ENCODE measurements at regions not wholly inside any gene's neighbourhood (a gene's known extent, or its start where the extent isn't known, plus 50 kb on each side); places are given as distances from the start of the nearest gene placed in this dataset.
A peak's percentile ranks its signal among the peaks of the same experiment; 100 is the strongest.

GRCh38 chr16:5867250-5867649, 769.7 kb upstream of the EEF2KMT start:
- Histone ChIP-seq H3K9me3 (no peaks in the 10 kb centered on the region), H3K4me3 (no peak overlapping the region), H3K36me3 (no peaks in the 10 kb centered on the region), H3K27me3 (no peaks in the 10 kb centered on the region), H3K27ac (no peak overlapping the region), H3K4me1 (no peaks in the 10 kb centered on the region)
- WGBS, 2 donors: 72 to 77% methylated on average over 7 of the region's 7 CpGs
- DNase-seq (no peak), ATAC-seq (ENCODE audit: low FRiP score in 2 of 2) (no peak)
- TF ChIP-seq, protein P1, sequence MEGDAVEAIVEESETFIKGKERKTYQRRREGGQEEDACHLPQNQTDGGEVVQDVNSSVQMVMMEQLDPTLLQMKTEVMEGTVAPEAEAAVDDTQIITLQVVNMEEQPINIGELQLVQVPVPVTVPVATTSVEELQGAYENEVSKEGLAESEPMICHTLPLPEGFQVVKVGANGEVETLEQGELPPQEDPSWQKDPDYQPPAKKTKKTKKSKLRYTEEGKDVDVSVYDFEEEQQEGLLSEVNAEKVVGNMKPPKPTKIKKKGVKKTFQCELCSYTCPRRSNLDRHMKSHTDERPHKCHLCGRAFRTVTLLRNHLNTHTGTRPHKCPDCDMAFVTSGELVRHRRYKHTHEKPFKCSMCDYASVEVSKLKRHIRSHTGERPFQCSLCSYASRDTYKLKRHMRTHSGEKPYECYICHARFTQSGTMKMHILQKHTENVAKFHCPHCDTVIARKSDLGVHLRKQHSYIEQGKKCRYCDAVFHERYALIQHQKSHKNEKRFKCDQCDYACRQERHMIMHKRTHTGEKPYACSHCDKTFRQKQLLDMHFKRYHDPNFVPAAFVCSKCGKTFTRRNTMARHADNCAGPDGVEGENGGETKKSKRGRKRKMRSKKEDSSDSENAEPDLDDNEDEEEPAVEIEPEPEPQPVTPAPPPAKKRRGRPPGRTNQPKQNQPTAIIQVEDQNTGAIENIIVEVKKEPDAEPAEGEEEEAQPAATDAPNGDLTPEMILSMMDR (IDR thresholded peaks at IDR 0.05): no peak
- TF ChIP-seq EP300 (IDR thresholded peaks at IDR 0.05): no peak
- no peak for TF ChIP-seq POLR2AphosphoS5 (IDR thresholded peaks at IDR 0.05)
- TF ChIP-seq POLR2A (IDR thresholded peaks at IDR 0.05): no peak

GRCh38 chr16:5865236-5865635, 767.6 kb upstream of the EEF2KMT start:
- H3K9me3 ChIP-seq: no peaks in the 10 kb centered on the region
- 48 to 68% methylated on average over 4 to 6 of the region's 6 CpGs for WGBS, 2 donors
- TF ChIP-seq, protein P1 (IDR thresholded peaks at IDR 0.05): no peak
- TF ChIP-seq POLR2AphosphoS5 (IDR thresholded peaks at IDR 0.05) (no peak), EP300 (IDR thresholded peaks at IDR 0.05) (no peak), POLR2A (IDR thresholded peaks at IDR 0.05) (no peak)
- no peaks in the 10 kb centered on the region for H3K27me3 ChIP-seq
- no peak overlapping the region for H3K27ac ChIP-seq
- DNase-seq (no peak), ATAC-seq (ENCODE audit: low FRiP score in 2 of 2) (peak in 1 of 2 donors; percentile 48)
- no peaks in the 10 kb centered on the region for H3K4me1 ChIP-seq
- no peak overlapping the region for H3K4me3 ChIP-seq
- no peaks in the 10 kb centered on the region for H3K36me3 ChIP-seq

- WGBS, 2 donors: 66 to 69% methylated on average over 15 of the region's 15 CpGs
- DNase-seq: peak in 1 of 2 donors; percentile 32
- H3K4me1 ChIP-seq: no peaks in the 10 kb centered on the region
Measured at GRCh38 chr16:5863071-5863606, 765.5 kb upstream of the EEF2KMT start.

DNA sequence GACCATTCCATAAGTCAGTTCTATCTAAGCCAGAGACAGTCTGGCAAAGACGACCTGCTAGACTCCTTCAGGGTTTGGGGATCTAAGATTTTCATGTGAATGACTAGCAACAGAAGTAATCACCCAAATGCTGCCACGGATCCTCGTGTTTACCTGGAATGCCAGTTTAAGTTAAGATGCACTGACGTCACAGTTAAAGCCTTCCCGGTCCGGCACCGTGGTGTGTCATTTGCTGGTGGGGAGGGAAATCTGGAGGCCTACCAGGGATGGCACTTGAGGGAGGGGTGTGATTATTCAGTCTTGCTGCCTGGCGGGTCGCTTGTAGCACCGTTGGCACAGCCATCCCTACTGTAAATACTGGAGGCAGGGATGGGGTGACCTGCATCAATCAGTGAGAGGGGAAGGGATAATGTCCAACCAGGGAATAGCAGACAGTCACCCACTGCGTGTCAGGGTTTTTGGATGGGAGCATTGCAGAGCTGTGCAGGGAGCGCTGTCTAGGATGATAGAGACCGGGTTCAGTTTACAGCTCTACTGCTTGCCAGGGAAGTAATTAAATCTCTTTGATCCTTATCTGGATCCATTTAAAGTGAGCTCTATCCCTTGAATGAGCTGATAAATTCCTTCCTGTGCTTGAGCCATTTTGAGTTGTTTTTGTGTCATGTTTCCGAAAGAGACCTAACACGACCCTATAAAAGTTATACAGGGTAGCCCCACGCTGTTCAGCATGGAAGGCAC, 764.7 kb upstream of the EEF2KMT start:
- DNase-seq: no peak
- TF ChIP-seq POLR2AphosphoS5 (IDR thresholded peaks at IDR 0.05) (no peak), EP300 (IDR thresholded peaks at IDR 0.05) (no peak)
- ATAC-seq (ENCODE audit: low FRiP score in 2 of 2): no peak
- no peak overlapping the region for H3K4me3 ChIP-seq
- H3K4me1 ChIP-seq: no peaks in the 10 kb centered on the region
- H3K9me3 ChIP-seq: no peaks in the 10 kb centered on the region
- H3K27ac ChIP-seq: no peak overlapping the region
- H3K27me3 ChIP-seq: no peaks in the 10 kb centered on the region
- WGBS, 2 donors: 49% methylated on average over 14 to 16 of the region's 16 CpGs
- H3K36me3 ChIP-seq: no peaks in the 10 kb centered on the region

More at GRCh38 chr16:5863071-5863606, 765.5 kb upstream of the EEF2KMT start:
- no peak overlapping the region for H3K4me3 ChIP-seq
- no peak for ATAC-seq (ENCODE audit: low FRiP score in 2 of 2)
- no peak overlapping the region for H3K27ac ChIP-seq
- no peaks in the 10 kb centered on the region for H3K27me3 ChIP-seq
- H3K36me3 ChIP-seq: no peaks in the 10 kb centered on the region
- TF ChIP-seq, protein P1 (IDR thresholded peaks at IDR 0.05): no peak
- TF ChIP-seq POLR2A (IDR thresholded peaks at IDR 0.05) (no peak), POLR2AphosphoS5 (IDR thresholded peaks at IDR 0.05) (no peak), EP300 (IDR thresholded peaks at IDR 0.05) (no peak)
- H3K9me3 ChIP-seq: no peaks in the 10 kb centered on the region

DNA sequence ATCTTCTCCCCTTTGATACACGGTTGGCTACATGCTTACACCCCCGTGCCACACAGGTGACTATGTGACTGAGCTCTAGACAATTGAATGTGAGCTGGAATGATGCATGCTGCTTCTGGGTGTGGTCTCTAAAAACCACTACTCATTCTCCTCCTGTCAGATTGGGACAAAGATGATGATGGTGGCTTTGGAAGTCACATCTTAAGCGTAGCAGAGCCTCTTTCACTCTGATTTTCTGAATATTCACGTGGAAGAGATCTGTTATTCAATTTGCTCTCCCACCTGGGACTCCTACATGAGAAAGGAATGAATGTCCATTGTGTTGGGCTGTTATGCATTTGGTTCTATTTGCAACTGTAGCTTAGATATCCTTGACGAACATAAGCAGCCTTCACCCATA, 763.6 kb upstream of the EEF2KMT start:
- DNase-seq (no peak), ATAC-seq (ENCODE audit: low FRiP score in 2 of 2) (no peak)
- no peaks in the 10 kb centered on the region for H3K4me1 ChIP-seq
- no peak overlapping the region for H3K27ac ChIP-seq
- TF ChIP-seq EP300 (IDR thresholded peaks at IDR 0.05) (no peak), POLR2A (IDR thresholded peaks at IDR 0.05) (no peak), POLR2AphosphoS5 (IDR thresholded peaks at IDR 0.05) (no peak)
- TF ChIP-seq, protein P1 (IDR thresholded peaks at IDR 0.05): no peak
- no peaks in the 10 kb centered on the region for H3K27me3 ChIP-seq
- no peaks in the 10 kb centered on the region for H3K9me3 ChIP-seq
- no peaks in the 10 kb centered on the region for H3K36me3 ChIP-seq
- H3K4me3 ChIP-seq: no peak overlapping the region
- 54 to 55% methylated on average over 5 of the region's 5 CpGs for WGBS, 2 donors
